Endothelial cell of umbilical vein (primary cell): ENCODE measurements at regions not wholly inside any gene's neighbourhood (a gene's known extent, or its start where the extent isn't known, plus 50 kb on each side); places are given as distances from the start of the nearest gene placed in this dataset.

Source experiments
- BruUV-seq: library from RNA; stranded (reverse); fragments of 400-500 nt; replicated peaks from 2 replicates; lab custom pipeline; 2021; lab: Mats Ljungman, UMichigan
- CTCF ChIA-PET: fragments of 300-600, 350-600 bp; sonication (Branson Sonifier 250); formaldehyde crosslinking; loops from one replicate; lab custom pipeline; 2021; ENCODE audit warnings: antibody characterized with exemption, inconsistent platforms; lab: Charles Lee
- POLR2A ChIA-PET: fragments of 300-600, 350-600 bp; sonication (Branson Sonifier 250); formaldehyde crosslinking; loops from one replicate; lab custom pipeline; 2021; ENCODE audit warnings: antibody characterized with exemption, inconsistent platforms; lab: Charles Lee
- DNase-seq: peaks from one replicate; pipeline ENCODE4 v3.0.0-alpha.2; 2011; ENCODE audit warnings: low read depth, low spot score
- FAIRE-seq: peaks from 2 replicates; lab custom pipeline; 2011; peaks lifted over from hg19 to GRCh38; lab: Jason Lieb, UNC
- H2AFZ ChIP-seq: 2 replicates; pipeline ENCODE4 v1.6.0; 2012; ENCODE audit warnings: low read depth, low read length, control low read depth, inconsistent platforms
- H3K27ac ChIP-seq: 2 replicates; pipeline ENCODE4 v1.5.1; 2011; ENCODE audit warnings: low read depth, mild to moderate bottlenecking, control low read depth, low read length, moderate library complexity; ENCODE audit not compliant: insufficient read depth
- H3K27me3 ChIP-seq, 2 experiments: 2 replicates each; pipeline versions ENCODE4 v1.6.0 to v1.6.1; 2011; ENCODE audit warnings: low read length in 2 of 2, mixed read lengths in 1 of 2; ENCODE audit not compliant: control insufficient read depth in 2 of 2, insufficient read depth in 2 of 2
- H3K36me3 ChIP-seq, 2 experiments: 2 replicates in 1 of 2; 3 replicates in 1 of 2; pipeline ENCODE4 v1.5.1; 2011; ENCODE audit warnings: low read length in 2 of 2, mild to moderate bottlenecking in 1 of 2, moderate library complexity in 1 of 2; ENCODE audit not compliant: control insufficient read depth in 2 of 2, insufficient read depth in 2 of 2; ENCODE audit errors: extremely low read depth in 1 of 2
- H3K4me1 ChIP-seq: 3 replicates; pipeline ENCODE4 v1.5.1; 2011; ENCODE audit warnings: mild to moderate bottlenecking, low read length; ENCODE audit not compliant: control insufficient read depth, insufficient read depth; ENCODE audit errors: extremely low read depth
- H3K4me2 ChIP-seq: 2 replicates; pipeline ENCODE4 v1.6.1; 2011; ENCODE audit warnings: low read length, control low read depth, mixed read lengths; ENCODE audit not compliant: insufficient read depth
- H3K4me3 ChIP-seq, 3 experiments: fragments of 200-600 bp in 1 of 3; sonication (generic), shearing (Covaris generic) in 1 of 3; replicated peaks in 1 of 3; 2 replicates each; pipeline ENCODE4 v1.5.1; 2011 to 2016; ENCODE audit warnings: control low read depth in 3 of 3, low read length in 3 of 3, mild to moderate bottlenecking in 2 of 3, inconsistent platforms in 1 of 3, low read depth in 1 of 3, moderate library complexity in 1 of 3; ENCODE audit not compliant: insufficient read depth in 1 of 3
- H3K79me2 ChIP-seq: 2 replicates; pipeline ENCODE4 v1.6.0; 2012; ENCODE audit warnings: low read length, inconsistent platforms; ENCODE audit not compliant: control insufficient read depth, insufficient read depth
- H3K9ac ChIP-seq: replicated peaks from 2 replicates; pipeline ENCODE3; 2011; ENCODE audit warnings: low read length, control low read depth; ENCODE audit not compliant: insufficient read depth; ENCODE audit errors: extremely low read depth
- H3K9me1 ChIP-seq: replicated peaks from 3 replicates; pipeline ENCODE4 v1.6.0; 2011; ENCODE audit warnings: mild to moderate bottlenecking, low read length; ENCODE audit not compliant: control insufficient read depth, insufficient read depth; ENCODE audit errors: extremely low read depth
- H3K9me3 ChIP-seq: replicated peaks from 2 replicates; pipeline ENCODE4 v1.5.1; 2012; ENCODE audit warnings: low read length, inconsistent platforms; ENCODE audit not compliant: control insufficient read depth, insufficient read depth
- H4K20me1 ChIP-seq: replicated peaks from 2 replicates; pipeline ENCODE3; 2011; ENCODE audit warnings: mild to moderate bottlenecking, low read length; ENCODE audit not compliant: control insufficient read depth, insufficient read depth; ENCODE audit errors: extremely low read depth
- EZH2 ChIP-seq: IDR thresholded peaks from 2 replicates; pipeline ENCODE4 v1.6.1; 2012; ENCODE audit warnings: borderline replicate concordance, low read depth, mild to moderate bottlenecking, moderate library complexity, low read length, inconsistent platforms; ENCODE audit not compliant: severe bottlenecking
- FOS ChIP-seq: IDR thresholded peaks from 2 replicates; pipeline ENCODE4 v1.6.1; 2011; ENCODE audit warnings: mild to moderate bottlenecking, low read length, moderate library complexity, borderline replicate concordance; ENCODE audit not compliant: insufficient read depth
- GATA2 ChIP-seq: IDR thresholded peaks from 2 replicates; pipeline ENCODE4 v1.7.0; 2011; ENCODE audit warnings: low read depth, mild to moderate bottlenecking, moderate library complexity, mixed read lengths, low read length; ENCODE audit not compliant: insufficient read length, insufficient read depth
- JUN ChIP-seq: IDR thresholded peaks from 2 replicates; pipeline ENCODE4 v1.6.1; 2011; ENCODE audit warnings: borderline replicate concordance, low read depth; ENCODE audit not compliant: insufficient read length, insufficient read depth
- MYC ChIP-seq: IDR thresholded peaks from one replicate; pipeline ENCODE4 v1.6.1; 2011; ENCODE audit warnings: mild to moderate bottlenecking, low read depth, low read length
- POLR2A ChIP-seq: IDR thresholded peaks from 2 replicates; pipeline ENCODE4 v1.6.1; 2012; ENCODE audit warnings: low read depth, mild to moderate bottlenecking, control low read depth, low read length
- POLR2AphosphoS5 ChIP-seq: IDR thresholded peaks from 2 replicates; pipeline ENCODE4 v1.6.1; 2012; ENCODE audit warnings: low read depth, mild to moderate bottlenecking, control low read depth, low read length, moderate library complexity; ENCODE audit not compliant: insufficient read depth
- dilution Hi-C: fragments of 300-500 bp; cut with MboI; formaldehyde crosslinking; loops from one replicate; pipeline ENCODE4 v1.15.0; 2019; ENCODE audit warnings: low sequenced_read_pairs; ENCODE audit not compliant: extremely low pct_ligation_motif_present
- intact Hi-C: fragments of 100-400 bp; cut with micrococcal nuclease; formaldehyde crosslinking; loops from one replicate; pipeline ENCODE4 v1.10.0; 2022
- TF ChIP-seq, protein P1 (sequence below): IDR thresholded peaks from 2 replicates; pipeline ENCODE4 v1.6.1; 2011; ENCODE audit not compliant: insufficient read depth, insufficient read length
- TF ChIP-seq, protein P2 (sequence below), 2 donors: IDR thresholded peaks; 1 replicate in 1 of 2; 2 replicates in 1 of 2; pipeline ENCODE4 v1.5.1; 2011; ENCODE audit warnings: low read length in 2 of 2, mild to moderate bottlenecking in 2 of 2, moderate library complexity in 2 of 2, control low read depth in 1 of 2, inconsistent platforms in 1 of 2, low read depth in 1 of 2; ENCODE audit not compliant: insufficient read depth in 1 of 2; ENCODE audit errors: extremely low read depth in 1 of 2

GRCh38 chr19:30071871-30072270 lies 129.8 kb downstream of the URI1 start:
- no peaks in the 10 kb centered on the region for H3K9me1 ChIP-seq
- no peaks in the 10 kb centered on the region for H3K27me3 ChIP-seq
- no peaks in the 10 kb centered on the region for H3K79me2 ChIP-seq
- intact Hi-C loops (no loop called here), dilution Hi-C loops (no loop called here)
- no peak overlapping the region for H3K4me2 ChIP-seq
- no TSS peak for BruUV-seq
- CTCF ChIA-PET = no interaction called here
- POLR2A ChIA-PET = no interaction called here
- no peak overlapping the region for H3K27ac ChIP-seq
- TF ChIP-seq EZH2 (no peak), POLR2AphosphoS5 (no peak), GATA2 (no peak), JUN (no peak), FOS (no peak), MYC (no peak), POLR2A (no peak)
- TF ChIP-seq, protein P1, sequence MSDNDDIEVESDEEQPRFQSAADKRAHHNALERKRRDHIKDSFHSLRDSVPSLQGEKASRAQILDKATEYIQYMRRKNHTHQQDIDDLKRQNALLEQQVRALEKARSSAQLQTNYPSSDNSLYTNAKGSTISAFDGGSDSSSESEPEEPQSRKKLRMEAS = no peak
- TF ChIP-seq, protein P2, sequence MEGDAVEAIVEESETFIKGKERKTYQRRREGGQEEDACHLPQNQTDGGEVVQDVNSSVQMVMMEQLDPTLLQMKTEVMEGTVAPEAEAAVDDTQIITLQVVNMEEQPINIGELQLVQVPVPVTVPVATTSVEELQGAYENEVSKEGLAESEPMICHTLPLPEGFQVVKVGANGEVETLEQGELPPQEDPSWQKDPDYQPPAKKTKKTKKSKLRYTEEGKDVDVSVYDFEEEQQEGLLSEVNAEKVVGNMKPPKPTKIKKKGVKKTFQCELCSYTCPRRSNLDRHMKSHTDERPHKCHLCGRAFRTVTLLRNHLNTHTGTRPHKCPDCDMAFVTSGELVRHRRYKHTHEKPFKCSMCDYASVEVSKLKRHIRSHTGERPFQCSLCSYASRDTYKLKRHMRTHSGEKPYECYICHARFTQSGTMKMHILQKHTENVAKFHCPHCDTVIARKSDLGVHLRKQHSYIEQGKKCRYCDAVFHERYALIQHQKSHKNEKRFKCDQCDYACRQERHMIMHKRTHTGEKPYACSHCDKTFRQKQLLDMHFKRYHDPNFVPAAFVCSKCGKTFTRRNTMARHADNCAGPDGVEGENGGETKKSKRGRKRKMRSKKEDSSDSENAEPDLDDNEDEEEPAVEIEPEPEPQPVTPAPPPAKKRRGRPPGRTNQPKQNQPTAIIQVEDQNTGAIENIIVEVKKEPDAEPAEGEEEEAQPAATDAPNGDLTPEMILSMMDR (IDR thresholded peaks at IDR 0.05; ENCODE audit: extremely low read depth in 1 of 2, insufficient read depth in 1 of 2, low read depth in 1 of 2, low read length in 2 of 2) = no peak
- no peaks in the 10 kb centered on the region for H3K36me3 ChIP-seq
- H3K4me1 ChIP-seq = no peaks in the 10 kb centered on the region
- H4K20me1 ChIP-seq = no peaks in the 10 kb centered on the region
- H3K9me3 ChIP-seq = no peaks in the 10 kb centered on the region
- H2AFZ ChIP-seq = no peak overlapping the region
- no peak overlapping the region for H3K9ac ChIP-seq
- no peak overlapping the region for H3K4me3 ChIP-seq
- FAIRE-seq (no peak), DNase-seq (no peak)
